Calu3 (cell line): ENCODE measurements at regions not wholly inside any gene's neighbourhood (a gene's known extent, or its start where the extent isn't known, plus 50 kb on each side); places are given as distances from the start of the nearest gene placed in this dataset.

Experiments used
- BruUV-seq: library from RNA; stranded (reverse); fragments of 400-500 nt; replicated peaks from 2 replicates; lab custom pipeline; 2021; lab: Mats Ljungman, UMichigan
- CTCF ChIA-PET: fragments of 300-600 bp; sonication (Branson Sonifier 250); formaldehyde crosslinking; loops from one replicate; lab custom pipeline; 2022; ENCODE audit warnings: antibody characterized with exemption; lab: Charles Lee
- DNase-seq: peaks from one replicate; pipeline ENCODE4 v3.0.0; 2022
- H3K27ac Mint-ChIP-seq: one replicate; pipeline ENCODE4 v1.8.0; 2022; ENCODE audit warnings: mixed read lengths; ENCODE audit not compliant: unreplicated experiment
- H3K27me3 Mint-ChIP-seq: one replicate; pipeline ENCODE4 v1.8.0; 2022; ENCODE audit warnings: mixed read lengths; ENCODE audit not compliant: unreplicated experiment
- H3K36me3 Mint-ChIP-seq: one replicate; pipeline ENCODE4 v1.8.0; 2022; ENCODE audit warnings: mild to moderate bottlenecking, moderate library complexity, mixed read lengths; ENCODE audit not compliant: insufficient read depth, unreplicated experiment
- H3K4me1 Mint-ChIP-seq: one replicate; pipeline ENCODE4 v1.8.0; 2022; ENCODE audit warnings: mild to moderate bottlenecking, low read depth, mixed read lengths; ENCODE audit not compliant: unreplicated experiment
- H3K4me3 Mint-ChIP-seq: one replicate; pipeline ENCODE4 v1.8.0; 2022; ENCODE audit warnings: mild to moderate bottlenecking, low read depth, moderate library complexity, mixed read lengths; ENCODE audit not compliant: unreplicated experiment
- H3K9me3 Mint-ChIP-seq: one replicate; pipeline ENCODE4 v1.8.0; 2022; ENCODE audit warnings: low read depth, mixed read lengths; ENCODE audit not compliant: unreplicated experiment
- CTCF ChIP-seq: fragments of 200-600 bp; IDR thresholded peaks from one replicate; pipeline ENCODE4 v1.8.0; 2022; ENCODE audit warnings: antibody characterized with exemption; ENCODE audit not compliant: unreplicated experiment
- intact Hi-C: fragments of 100-400 bp; cut with micrococcal nuclease; formaldehyde crosslinking; loops from one replicate; pipeline ENCODE4 v1.10.0; 2022; ENCODE audit not compliant: unreplicated experiment

- no peaks in the 10 kb centered on the region for H3K27me3 Mint-ChIP-seq
Observed at GRCh38 chr6:105713474-105714118, 310.7 kb upstream of the PREP start.

GRCh38 chr6:105711216-105711615, 308.3 kb upstream of the PREP start:
- H3K4me1 Mint-ChIP-seq: no peaks in the 10 kb centered on the region
- no peak for DNase-seq
- no TSS peak for BruUV-seq
- H3K4me3 Mint-ChIP-seq: no peak overlapping the region
- no peak for TF ChIP-seq CTCF
- peaks cover 4% of the 10 kb centered on the region for H3K36me3 Mint-ChIP-seq
- intact Hi-C loops: no loop called here
- H3K27me3 Mint-ChIP-seq: no peaks in the 10 kb centered on the region
- H3K9me3 Mint-ChIP-seq: peaks cover 12% of the 10 kb centered on the region
- no peak overlapping the region for H3K27ac Mint-ChIP-seq
- CTCF ChIA-PET: interaction anchor here (0.9 kb wide), 1 partner anchor 280 kb away, joined by 4 read pairs; no protein-coding TSS in a partner anchor

More at GRCh38 chr6:105713474-105714118, 310.7 kb upstream of the PREP start:
- CTCF ChIA-PET: no interaction called here
- no peak for TF ChIP-seq CTCF
- Mint-ChIP-seq H3K9me3 (peaks cover 15% of the 10 kb centered on the region), H3K36me3 (peaks cover 6% of the 10 kb centered on the region), H3K4me3 (no peak overlapping the region), H3K4me1 (no peaks in the 10 kb centered on the region), H3K27ac (no peak overlapping the region)
- intact Hi-C loops: no loop called here
- no peak for DNase-seq
- no TSS peak for BruUV-seq

GRCh38 chr6:105705608-105706007, 302.7 kb upstream of the PREP start:
- CTCF ChIA-PET: no interaction called here
- no peak for DNase-seq
- no TSS peak for BruUV-seq
- H3K4me1 Mint-ChIP-seq: no peaks in the 10 kb centered on the region
- H3K27me3 Mint-ChIP-seq: no peaks in the 10 kb centered on the region
- H3K4me3 Mint-ChIP-seq: no peak overlapping the region
- H3K27ac Mint-ChIP-seq: no peak overlapping the region
- intact Hi-C loops: no loop called here
- no peak for TF ChIP-seq CTCF
- H3K9me3 Mint-ChIP-seq: peaks cover 3% of the 10 kb centered on the region
- no peaks in the 10 kb centered on the region for H3K36me3 Mint-ChIP-seq

- TF ChIP-seq CTCF: no peak
- H3K36me3 Mint-ChIP-seq: no peaks in the 10 kb centered on the region
- H3K9me3 Mint-ChIP-seq: no peaks in the 10 kb centered on the region
- no peaks in the 10 kb centered on the region for H3K27me3 Mint-ChIP-seq
- no TSS peak for BruUV-seq
- no peak overlapping the region for H3K4me3 Mint-ChIP-seq
- H3K27ac Mint-ChIP-seq: no peak overlapping the region
- intact Hi-C loops: no loop called here
- no peaks in the 10 kb centered on the region for H3K4me1 Mint-ChIP-seq
- CTCF ChIA-PET: no interaction called here
- no peak for DNase-seq
Observed at GRCh38 chr6:105695461-105695860, 292.6 kb upstream of the PREP start.
